HEK293 (cell line): ENCODE measurements at regions not wholly inside any gene's neighbourhood (a gene's known extent, or its start where the extent isn't known, plus 50 kb on each side); places are given as distances from the start of the nearest gene placed in this dataset.

ENCODE experiments used
- CTCF ChIP-seq: fragments of 450-650 bp; formaldehyde crosslinking; IDR thresholded peaks from 2 replicates; pipeline ENCODE4 v1.5.1; 2016; ENCODE audit warnings: missing biosample characterization, missing genetic modification characterization
- EGR2 ChIP-seq: fragments of 450-650 bp; formaldehyde crosslinking; IDR thresholded peaks from 2 replicates; pipeline ENCODE4 v1.5.1; 2016; ENCODE audit warnings: low read depth, missing biosample characterization, missing genetic modification characterization
- SP2 ChIP-seq: fragments of 450-650 bp; formaldehyde crosslinking; IDR thresholded peaks from 2 replicates; pipeline ENCODE4 v1.5.1; 2016; ENCODE audit warnings: missing biosample characterization, missing genetic modification characterization
- ZNF148 ChIP-seq: fragments of 450-650 bp; formaldehyde crosslinking; IDR thresholded peaks from 2 replicates; pipeline ENCODE4 v1.5.0; 2017; ENCODE audit warnings: missing biosample characterization, missing genetic modification characterization, borderline replicate concordance
- ZNF747 ChIP-seq: fragments of 450-650 bp; formaldehyde crosslinking; IDR thresholded peaks from 2 replicates; pipeline ENCODE4 v1.5.1; 2016; ENCODE audit warnings: missing biosample characterization, missing genetic modification characterization

DNA sequence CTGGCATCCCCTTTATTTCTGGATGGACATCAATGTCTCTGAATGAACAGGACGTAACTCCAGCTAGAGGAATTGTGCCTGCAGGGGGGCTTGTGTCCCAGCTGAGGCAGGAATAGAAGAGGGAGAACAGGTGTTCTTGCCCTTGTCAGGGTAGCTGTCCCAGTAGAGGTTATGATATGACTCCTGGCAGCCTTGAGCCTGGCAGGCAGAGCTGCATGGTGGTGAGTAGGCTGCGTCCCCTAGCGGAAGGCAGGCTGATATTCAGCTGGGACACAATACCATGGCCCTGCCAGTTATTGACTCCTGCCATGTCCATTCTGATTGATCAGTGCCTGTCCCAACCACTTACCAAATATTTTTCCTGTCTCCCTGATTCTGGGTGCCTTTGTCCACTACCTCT, 197.2 kb downstream of the RAP2A start:
- TF ChIP-seq ZNF747 (no peak), EGR2 (no peak), SP2 (tag by site-specific recombination) (no peak), ZNF148 (tag by site-specific recombination) (no peak), CTCF (tag by site-specific recombination) (no peak)
